HCT116 (cell line): ENCODE measurements at regions not wholly inside any gene's neighbourhood (a gene's known extent, or its start where the extent isn't known, plus 50 kb on each side); places are given as distances from the start of the nearest gene placed in this dataset.

Source experiments
- ATAC-seq: fragments of 200-7000 bp; cut with Tn5 transposase; 2 replicates; pipeline ENCODE4 v1.9.1; 2020; ENCODE audit warnings: mild to moderate bottlenecking, moderate library complexity
- BruUV-seq: library from RNA; stranded (reverse); fragments of 400-500 nt; replicated peaks from 2 replicates; lab custom pipeline; 2021; lab: Mats Ljungman, UMichigan
- CTCF ChIA-PET: fragments of 300-600 bp; sonication (Branson Sonifier 250); formaldehyde crosslinking; loops from one replicate; lab custom pipeline; 2021; ENCODE audit warnings: antibody characterized with exemption; lab: Charles Lee
- POLR2A ChIA-PET: fragments of 300-600, 350-600 bp; sonication (Branson Sonifier 250); formaldehyde crosslinking; loops from one replicate; lab custom pipeline; 2021; ENCODE audit warnings: antibody characterized with exemption; lab: Charles Lee
- RAD21 ChIA-PET, 2 experiments: fragments of 300-600 bp; sonication (Branson Sonifier 250); formaldehyde crosslinking; loops; one replicate each; lab custom pipeline; 2023; ENCODE audit warnings: low total read pairs in 2 of 2; ENCODE audit not compliant: uncharacterized antibody in 2 of 2, unreplicated experiment in 2 of 2, low non-redundant PET in 1 of 2; lab: Charles Lee
- DNase-seq: peaks from one replicate; pipeline ENCODE4 v3.0.0-alpha.2; 2010; ENCODE audit warnings: low read depth, low spot score
- H2AFZ ChIP-seq: fragments of 200-600 bp; shearing (Covaris generic), sonication (generic); 2 replicates; pipeline ENCODE4 v1.6.1; 2017; ENCODE audit warnings: low read depth, mixed run types, mixed read lengths, antibody characterized with exemption, low read length; ENCODE audit not compliant: poor library complexity, severe bottlenecking
- H3K27ac ChIP-seq: 2 replicates; pipeline ENCODE4 v1.5.1; 2012; ENCODE audit warnings: low read depth, low read length
- H3K27me3 ChIP-seq: fragments of 200-600 bp; sonication (generic); 2 replicates; pipeline ENCODE4 v1.6.1; 2016; ENCODE audit warnings: mixed run types, low read length, mixed read lengths; ENCODE audit not compliant: insufficient read depth
- H3K36me3 ChIP-seq, 2 experiments: fragments of 200-500 bp in 1 of 2; fragments of 200-600 bp in 1 of 2; sonication (Bioruptor generic) in 1 of 2; sonication (generic) in 1 of 2; 2 replicates each; pipeline versions ENCODE4 v1.5.1 to v1.6.1; 2014 to 2016; ENCODE audit warnings: low read length in 2 of 2, inconsistent platforms in 1 of 2, mixed read lengths in 1 of 2, mixed run types in 1 of 2; ENCODE audit not compliant: insufficient read depth in 2 of 2, control insufficient read depth in 1 of 2
- H3K4me1 ChIP-seq, 2 experiments: fragments of 200-600 bp in 1 of 2; sonication (generic) in 1 of 2; 2 replicates each; pipeline versions ENCODE4 v1.5.1 to v1.6.1; 2012 to 2017; ENCODE audit warnings: low read length in 2 of 2, inconsistent platforms in 1 of 2, mild to moderate bottlenecking in 1 of 2, mixed read lengths in 1 of 2, mixed run types in 1 of 2, moderate library complexity in 1 of 2; ENCODE audit not compliant: insufficient read depth in 2 of 2, control insufficient read depth in 1 of 2
- H3K4me2 ChIP-seq: fragments of 200-600 bp; sonication (generic); 2 replicates; pipeline ENCODE4 v1.6.1; 2017; ENCODE audit warnings: mixed run types, low read length, mixed read lengths
- H3K4me3 ChIP-seq, 2 experiments: fragments of 200-600 bp in 1 of 2; sonication (generic) in 1 of 2; replicated peaks in 1 of 2; 2 replicates each; pipeline ENCODE4 v1.5.1; 2011 to 2016; ENCODE audit warnings: low read length in 2 of 2, control low read depth in 1 of 2, low read depth in 1 of 2, mild to moderate bottlenecking in 1 of 2, mixed read lengths in 1 of 2, mixed run types in 1 of 2
- H3K79me2 ChIP-seq: fragments of 200-600 bp; sonication (generic); 2 replicates; pipeline ENCODE4 v1.6.1; 2017; ENCODE audit warnings: mild to moderate bottlenecking, mixed run types, low read length, moderate library complexity, mixed read lengths; ENCODE audit not compliant: insufficient read depth
- H3K9ac ChIP-seq: fragments of 200-600 bp; sonication (generic); 2 replicates; pipeline ENCODE4 v1.6.1; 2016; ENCODE audit warnings: low read length, mixed read lengths
- H3K9me2 ChIP-seq: fragments of 200-600 bp; sonication (generic), shearing (Covaris generic); 2 replicates; pipeline ENCODE4 v1.6.1; 2017; ENCODE audit warnings: mixed run types, mild to moderate bottlenecking, moderate library complexity; ENCODE audit not compliant: insufficient read depth
- H3K9me3 ChIP-seq, 2 experiments: fragments of 200-500 bp in 1 of 2; fragments of 200-600 bp in 1 of 2; sonication (Bioruptor generic) in 1 of 2; sonication (generic) in 1 of 2; 2 replicates each; pipeline ENCODE4 v1.6.1; 2014 to 2017; ENCODE audit warnings: low read length in 2 of 2, mixed read lengths in 2 of 2, inconsistent platforms in 1 of 2, low read depth in 1 of 2, mild to moderate bottlenecking in 1 of 2, mixed run types in 1 of 2, moderate library complexity in 1 of 2; ENCODE audit not compliant: control insufficient read depth in 1 of 2, insufficient read depth in 1 of 2
- H4K20me1 ChIP-seq: fragments of 200-600 bp; sonication (generic), shearing (Covaris generic); 2 replicates; pipeline ENCODE4 v1.6.1; 2017; ENCODE audit warnings: mixed run types, mild to moderate bottlenecking, moderate library complexity; ENCODE audit not compliant: insufficient read depth
- CBX3 ChIP-seq: IDR thresholded peaks from 2 replicates; pipeline ENCODE4 v1.6.1; 2012; ENCODE audit warnings: low read depth
- CEBPB ChIP-seq: IDR thresholded peaks from 2 replicates; pipeline ENCODE4 v1.6.1; 2012; ENCODE audit warnings: low read depth
- EGR1 ChIP-seq: IDR thresholded peaks from 2 replicates; pipeline ENCODE4 v1.6.1; 2012; ENCODE audit warnings: low read depth
- ELF1 ChIP-seq: IDR thresholded peaks from 2 replicates; pipeline ENCODE4 v1.6.1; 2012; ENCODE audit warnings: low read depth, borderline replicate concordance
- EZH2 ChIP-seq: fragments of 200-600 bp; sonication (generic); IDR thresholded peaks from 2 replicates; pipeline ENCODE4 v1.6.1; 2017; ENCODE audit warnings: antibody characterized with exemption, mixed run types
- EZH2phosphoT487 ChIP-seq: fragments of 200-600 bp; IDR thresholded peaks from 2 replicates; pipeline ENCODE4 v1.6.1; 2018; ENCODE audit warnings: antibody characterized with exemption, borderline replicate concordance
- JUND ChIP-seq: IDR thresholded peaks from 2 replicates; pipeline ENCODE4 v1.6.1; 2012
- POLR2A ChIP-seq: IDR thresholded peaks from 2 replicates; pipeline ENCODE4 v1.7.0; 2011; ENCODE audit warnings: borderline replicate concordance; ENCODE audit not compliant: insufficient read depth, insufficient read length; ENCODE audit errors: extremely low read depth
- POLR2AphosphoS5 ChIP-seq: IDR thresholded peaks from 2 replicates; pipeline ENCODE4 v1.6.1; 2011; ENCODE audit warnings: mild to moderate bottlenecking, low read depth, low read length, moderate library complexity
- RAD21 ChIP-seq: IDR thresholded peaks from 2 replicates; pipeline ENCODE4 v1.6.1; 2012; ENCODE audit warnings: low read depth, mild to moderate bottlenecking
- SIN3A ChIP-seq: IDR thresholded peaks from 2 replicates; pipeline ENCODE4 v1.6.1; 2012; ENCODE audit warnings: low read depth
- SP1 ChIP-seq: IDR thresholded peaks from 2 replicates; pipeline ENCODE4 v1.6.1; 2012; ENCODE audit warnings: low read depth
- SRF ChIP-seq: IDR thresholded peaks from 2 replicates; pipeline ENCODE4 v1.6.1; 2012; ENCODE audit warnings: low read depth
- TCF7L2 ChIP-seq: IDR thresholded peaks from 2 replicates; pipeline ENCODE4 v1.7.0; 2011; ENCODE audit warnings: borderline replicate concordance, inconsistent platforms; ENCODE audit not compliant: insufficient read depth, insufficient read length; ENCODE audit errors: extremely low read depth
- YY1 ChIP-seq: IDR thresholded peaks from 2 replicates; pipeline ENCODE4 v1.6.1; 2011; ENCODE audit warnings: low read length, low read depth, moderate library complexity, mild to moderate bottlenecking; ENCODE audit not compliant: insufficient replicate concordance; ENCODE audit errors: extremely low read depth
- ZFX ChIP-seq: fragments of 450-650 bp; IDR thresholded peaks from 2 replicates; pipeline ENCODE4 v1.6.1; 2017
- ZNF274 ChIP-seq: fragments of 200-500 bp; sonication (Bioruptor generic); IDR thresholded peaks from 2 replicates; pipeline ENCODE4 v1.6.1; 2014; ENCODE audit warnings: mild to moderate bottlenecking, low read depth, low read length, inconsistent platforms
- intact Hi-C: fragments of 100-400 bp; cut with micrococcal nuclease; formaldehyde crosslinking; loops from 2 replicates; pipeline ENCODE4 v1.10.0; 2022
- TF ChIP-seq, protein P1 (sequence below): IDR thresholded peaks from 2 replicates; pipeline ENCODE4 v1.6.1; 2012
- TF ChIP-seq, protein P2 (sequence below): IDR thresholded peaks from 2 replicates; pipeline ENCODE4 v1.6.1; 2012
- TF ChIP-seq, protein P3 (sequence below), 3 experiments: fragments of 200-600 bp in 1 of 3; sonication (generic) in 1 of 3; IDR thresholded peaks in 2 of 3; conservative IDR thresholded peaks in 1 of 3; 2 replicates each; pipeline ENCODE4 v1.5.1; 2012 to 2017; ENCODE audit warnings: low read depth in 2 of 3, low read length in 2 of 3, antibody characterized with exemption in 1 of 3, borderline replicate concordance in 1 of 3, control low read depth in 1 of 3, mild to moderate bottlenecking in 1 of 3, mixed read lengths in 1 of 3, mixed run types in 1 of 3, moderate library complexity in 1 of 3; ENCODE audit not compliant: insufficient read depth in 1 of 3
- TF ChIP-seq, protein P4 (sequence below): IDR thresholded peaks from 2 replicates; pipeline ENCODE4 v1.6.1; 2011; ENCODE audit warnings: mild to moderate bottlenecking, low read length, moderate library complexity; ENCODE audit not compliant: insufficient replicate concordance; ENCODE audit errors: extremely low read depth

DNA sequence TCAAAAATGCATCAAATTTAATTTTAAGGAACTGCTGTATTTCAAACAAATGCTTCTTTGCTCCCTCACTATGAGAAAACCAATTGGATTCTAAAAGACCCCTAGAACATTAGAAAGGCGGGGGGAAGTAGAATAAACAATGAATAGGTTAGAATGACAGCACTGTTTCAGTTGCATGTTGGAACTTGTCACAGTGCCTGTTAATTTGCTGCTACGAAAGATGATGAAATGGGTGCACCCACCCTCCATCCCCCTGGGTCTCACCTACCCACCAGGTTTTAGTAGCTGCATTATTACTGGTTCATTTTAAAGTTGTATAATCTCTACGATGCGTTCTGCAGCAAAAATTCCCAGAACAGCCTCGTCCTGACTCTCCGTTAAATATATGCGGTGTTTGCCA, 193.0 kb upstream of the COPS8 start (continued):
- no peak for TF ChIP-seq SP1
- no peak for TF ChIP-seq ELF1
- no peak for TF ChIP-seq CBX3
- TF ChIP-seq, protein P1, sequence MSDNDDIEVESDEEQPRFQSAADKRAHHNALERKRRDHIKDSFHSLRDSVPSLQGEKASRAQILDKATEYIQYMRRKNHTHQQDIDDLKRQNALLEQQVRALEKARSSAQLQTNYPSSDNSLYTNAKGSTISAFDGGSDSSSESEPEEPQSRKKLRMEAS = no peak
- TF ChIP-seq CEBPB = no peak
- TF ChIP-seq SIN3A = no peak
- TF ChIP-seq EZH2phosphoT487 = no peak
- TF ChIP-seq, protein P2, sequence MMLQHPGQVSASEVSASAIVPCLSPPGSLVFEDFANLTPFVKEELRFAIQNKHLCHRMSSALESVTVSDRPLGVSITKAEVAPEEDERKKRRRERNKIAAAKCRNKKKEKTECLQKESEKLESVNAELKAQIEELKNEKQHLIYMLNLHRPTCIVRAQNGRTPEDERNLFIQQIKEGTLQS = no peak
- no peak for TF ChIP-seq SRF
- no peak for TF ChIP-seq POLR2AphosphoS5
- TF ChIP-seq EZH2 = no peak

DNA sequence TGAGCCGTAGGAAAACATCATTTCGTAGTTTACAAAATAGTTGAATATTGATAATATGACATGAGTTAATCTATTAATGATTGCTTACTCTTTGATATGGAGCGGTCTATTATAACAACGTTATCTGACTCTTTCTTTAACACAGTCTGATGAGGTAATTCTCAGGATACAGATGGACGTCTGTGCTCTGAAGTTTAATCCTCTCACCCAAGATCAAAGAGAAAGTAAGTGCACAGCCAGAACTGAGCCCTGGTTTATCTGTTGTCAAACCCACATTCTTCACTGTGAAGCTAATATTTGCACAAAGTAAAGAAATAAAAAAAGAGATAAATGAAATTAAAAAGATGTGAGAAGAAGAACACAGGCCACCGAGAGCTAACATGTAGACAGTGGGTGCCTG, 190.9 kb upstream of the COPS8 start:
- intact Hi-C loops = no loop called here
- ATAC-seq (no peak), DNase-seq (no peak)
- Histone ChIP-seq H3K36me3 (no peaks in the 10 kb centered on the region), H3K9ac (no peak overlapping the region), H3K79me2 (no peaks in the 10 kb centered on the region), H3K9me3 (no peaks in the 10 kb centered on the region), H3K27me3 (peaks cover 35% of the 10 kb centered on the region), H3K9me2 (no peaks in the 10 kb centered on the region), H3K4me3 (no peak overlapping the region), H2AFZ (no peak overlapping the region), H3K4me2 (no peak overlapping the region), H3K27ac (no peak overlapping the region), H3K4me1 (no peaks in the 10 kb centered on the region), H4K20me1 (no peaks in the 10 kb centered on the region)
- ChIA-PET RAD21 (no interaction called here), CTCF (no interaction called here), POLR2A (no interaction called here)
- no TSS peak for BruUV-seq
- TF ChIP-seq ELF1 (no peak), SIN3A (no peak), EGR1 (no peak), CEBPB (no peak), ZFX (no peak), YY1 (no peak), POLR2A (no peak), EZH2phosphoT487 (no peak), RAD21 (no peak), SP1 (no peak), JUND (no peak), ZNF274 (no peak), CBX3 (no peak), EZH2 (no peak), TCF7L2 (no peak)
- TF ChIP-seq, protein P2 = no peak
- TF ChIP-seq, protein P3, sequence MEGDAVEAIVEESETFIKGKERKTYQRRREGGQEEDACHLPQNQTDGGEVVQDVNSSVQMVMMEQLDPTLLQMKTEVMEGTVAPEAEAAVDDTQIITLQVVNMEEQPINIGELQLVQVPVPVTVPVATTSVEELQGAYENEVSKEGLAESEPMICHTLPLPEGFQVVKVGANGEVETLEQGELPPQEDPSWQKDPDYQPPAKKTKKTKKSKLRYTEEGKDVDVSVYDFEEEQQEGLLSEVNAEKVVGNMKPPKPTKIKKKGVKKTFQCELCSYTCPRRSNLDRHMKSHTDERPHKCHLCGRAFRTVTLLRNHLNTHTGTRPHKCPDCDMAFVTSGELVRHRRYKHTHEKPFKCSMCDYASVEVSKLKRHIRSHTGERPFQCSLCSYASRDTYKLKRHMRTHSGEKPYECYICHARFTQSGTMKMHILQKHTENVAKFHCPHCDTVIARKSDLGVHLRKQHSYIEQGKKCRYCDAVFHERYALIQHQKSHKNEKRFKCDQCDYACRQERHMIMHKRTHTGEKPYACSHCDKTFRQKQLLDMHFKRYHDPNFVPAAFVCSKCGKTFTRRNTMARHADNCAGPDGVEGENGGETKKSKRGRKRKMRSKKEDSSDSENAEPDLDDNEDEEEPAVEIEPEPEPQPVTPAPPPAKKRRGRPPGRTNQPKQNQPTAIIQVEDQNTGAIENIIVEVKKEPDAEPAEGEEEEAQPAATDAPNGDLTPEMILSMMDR (IDR thresholded peaks at IDR 0.05 in 2 of 3, conservative IDR thresholded peaks at IDR 0.05 in 1 of 3; ENCODE audit: borderline replicate concordance in 1 of 3, insufficient read depth in 1 of 3, low read depth in 2 of 3, low read length in 2 of 3) = no peak
- TF ChIP-seq, protein P4, sequence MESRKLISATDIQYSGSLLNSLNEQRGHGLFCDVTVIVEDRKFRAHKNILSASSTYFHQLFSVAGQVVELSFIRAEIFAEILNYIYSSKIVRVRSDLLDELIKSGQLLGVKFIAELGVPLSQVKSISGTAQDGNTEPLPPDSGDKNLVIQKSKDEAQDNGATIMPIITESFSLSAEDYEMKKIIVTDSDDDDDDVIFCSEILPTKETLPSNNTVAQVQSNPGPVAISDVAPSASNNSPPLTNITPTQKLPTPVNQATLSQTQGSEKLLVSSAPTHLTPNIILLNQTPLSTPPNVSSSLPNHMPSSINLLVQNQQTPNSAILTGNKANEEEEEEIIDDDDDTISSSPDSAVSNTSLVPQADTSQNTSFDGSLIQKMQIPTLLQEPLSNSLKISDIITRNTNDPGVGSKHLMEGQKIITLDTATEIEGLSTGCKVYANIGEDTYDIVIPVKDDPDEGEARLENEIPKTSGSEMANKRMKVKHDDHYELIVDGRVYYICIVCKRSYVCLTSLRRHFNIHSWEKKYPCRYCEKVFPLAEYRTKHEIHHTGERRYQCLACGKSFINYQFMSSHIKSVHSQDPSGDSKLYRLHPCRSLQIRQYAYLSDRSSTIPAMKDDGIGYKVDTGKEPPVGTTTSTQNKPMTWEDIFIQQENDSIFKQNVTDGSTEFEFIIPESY = no peak
